OCI-LY3 (cell line): ENCODE measurements at regions not wholly inside any gene's neighbourhood (a gene's known extent, or its start where the extent isn't known, plus 50 kb on each side); places are given as distances from the start of the nearest gene placed in this dataset.

Experiments used
- H2AFZ ChIP-seq: fragments of 200-600, 300-600 bp; shearing (Covaris generic); 2 replicates; pipeline ENCODE4 v1.6.0; 2014; ENCODE audit warnings: antibody characterized with exemption, low read depth, low read length
- H3K27ac ChIP-seq: fragments of 200-600, 300-600 bp; sonication (generic); 2 replicates; pipeline ENCODE4 v1.5.1; 2014; ENCODE audit warnings: mild to moderate bottlenecking, low read length, moderate library complexity, mixed read lengths
- H3K27me3 ChIP-seq: fragments of 200-600, 300-600 bp; sonication (generic); 2 replicates; pipeline ENCODE4 v1.6.1; 2014; ENCODE audit warnings: low read depth, low read length, mixed read lengths
- H3K36me3 ChIP-seq: fragments of 200-600, 300-600 bp; sonication (generic); replicated peaks from 2 replicates; pipeline ENCODE3; 2014; ENCODE audit warnings: low read depth, low read length, mixed read lengths
- H3K4me1 ChIP-seq: fragments of 300-600, 200-600 bp; sonication (generic); 2 replicates; pipeline ENCODE4 v1.6.1; 2014; ENCODE audit warnings: low read length, mixed read lengths
- H3K4me2 ChIP-seq: fragments of 200-600, 300-600 bp; sonication (generic); 2 replicates; pipeline ENCODE4 v1.6.1; 2014; ENCODE audit warnings: low read length, mixed read lengths
- H3K4me3 ChIP-seq: fragments of 300-600, 200-600 bp; sonication (generic); 2 replicates; pipeline ENCODE4 v1.5.1; 2014; ENCODE audit warnings: antibody characterized with exemption, mild to moderate bottlenecking, low read length, moderate library complexity
- H3K79me2 ChIP-seq: fragments of 300-600, 200-600 bp; shearing (Covaris generic); 2 replicates; pipeline ENCODE4 v1.6.1; 2014; ENCODE audit warnings: mild to moderate bottlenecking, low read length, mixed read lengths
- H3K9ac ChIP-seq: fragments of 300-600, 200-600 bp; shearing (Covaris generic); 2 replicates; pipeline ENCODE4 v1.6.0; 2014; ENCODE audit warnings: mild to moderate bottlenecking, low read length, moderate library complexity
- H3K9me3 ChIP-seq: fragments of 200-600, 300-600 bp; shearing (Covaris generic); 2 replicates; pipeline ENCODE4 v1.6.1; 2014; ENCODE audit warnings: low read length, mixed read lengths; ENCODE audit not compliant: insufficient read depth
- H4K20me1 ChIP-seq: fragments of 200-600, 300-600 bp; sonication (generic); 2 replicates; pipeline ENCODE4 v1.6.1; 2016; ENCODE audit warnings: low read length, mixed read lengths; ENCODE audit not compliant: insufficient read depth
- CTCF ChIP-seq: fragments of 200-600, 300-600 bp; sonication (generic); IDR thresholded peaks from 2 replicates; pipeline ENCODE4 v1.5.1; 2014; ENCODE audit warnings: antibody characterized with exemption, low read length, low read depth
- EZH2phosphoT487 ChIP-seq: fragments of 200-600 bp; shearing (Covaris generic); IDR thresholded peaks from 2 replicates; pipeline ENCODE4 v1.6.1; 2018; ENCODE audit warnings: antibody characterized with exemption, mixed run types, low read depth

DNA sequence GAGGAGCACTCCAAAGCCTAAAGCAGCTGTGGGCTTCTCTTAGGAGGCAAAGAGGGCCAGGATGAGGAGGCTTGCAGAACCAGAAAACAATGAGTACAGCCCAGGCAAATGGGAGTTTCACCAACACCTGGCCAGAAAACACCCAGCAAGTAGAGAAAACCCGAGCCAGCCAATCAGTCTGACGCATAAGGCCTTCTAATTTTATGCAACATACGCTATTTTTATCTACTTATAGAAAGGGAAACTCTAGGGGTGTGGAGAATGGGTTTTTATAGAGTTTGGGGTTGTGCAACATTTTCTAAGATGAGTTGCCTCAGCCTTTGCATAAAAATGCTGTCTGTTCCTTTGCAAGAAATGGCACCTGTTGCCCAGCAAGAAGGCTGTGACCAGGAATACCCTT lies 529.0 kb upstream of the CDH5 start:
- Histone ChIP-seq H3K27me3 (no peaks in the 10 kb centered on the region), H4K20me1 (no peaks in the 10 kb centered on the region), H3K9me3 (no peaks in the 10 kb centered on the region), H3K27ac (no peak overlapping the region), H3K4me3 (no peak overlapping the region), H2AFZ (no peak overlapping the region), H3K4me1 (no peaks in the 10 kb centered on the region), H3K9ac (no peak overlapping the region), H3K79me2 (no peaks in the 10 kb centered on the region), H3K36me3 (no peaks in the 10 kb centered on the region), H3K4me2 (no peak overlapping the region)
- TF ChIP-seq EZH2phosphoT487 = no peak
- TF ChIP-seq CTCF = no peak

DNA sequence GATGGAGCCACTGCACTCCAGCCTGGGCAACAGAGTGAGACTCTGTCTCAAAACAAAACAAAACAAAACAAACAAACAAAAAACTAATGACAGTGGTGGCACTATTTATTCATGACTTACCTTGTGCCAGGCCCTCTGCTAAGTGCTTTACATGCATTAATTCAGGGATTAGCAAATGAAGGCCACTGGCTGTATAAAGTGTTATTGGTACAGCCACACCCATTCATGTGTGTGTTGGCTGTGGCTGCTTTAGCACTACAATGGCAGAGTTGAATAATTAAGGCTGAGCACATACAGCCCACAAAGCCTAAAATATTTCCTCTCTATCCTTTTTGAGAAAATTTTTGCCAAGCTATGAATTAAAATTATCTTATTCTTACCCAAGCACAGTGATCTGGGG lies 531.8 kb upstream of the CDH5 start:
- H3K4me2 ChIP-seq = no peak overlapping the region
- no peaks in the 10 kb centered on the region for H3K36me3 ChIP-seq
- no peak overlapping the region for H3K9ac ChIP-seq
- H3K9me3 ChIP-seq = no peaks in the 10 kb centered on the region
- no peaks in the 10 kb centered on the region for H3K27me3 ChIP-seq
- TF ChIP-seq EZH2phosphoT487 = no peak
- no peak for TF ChIP-seq CTCF
- H4K20me1 ChIP-seq = no peaks in the 10 kb centered on the region
- no peak overlapping the region for H2AFZ ChIP-seq
- H3K79me2 ChIP-seq = no peaks in the 10 kb centered on the region
- H3K4me3 ChIP-seq = no peak overlapping the region
- no peaks in the 10 kb centered on the region for H3K4me1 ChIP-seq
- no peak overlapping the region for H3K27ac ChIP-seq

GRCh38 chr16:65833171-65833871 lies 533.2 kb upstream of the CDH5 start:
- TF ChIP-seq EZH2phosphoT487 (no peak), CTCF (no peak)
- no peaks in the 10 kb centered on the region for H3K79me2 ChIP-seq
- no peak overlapping the region for H3K9ac ChIP-seq
- no peaks in the 10 kb centered on the region for H3K27me3 ChIP-seq
- no peak overlapping the region for H3K4me3 ChIP-seq
- no peak overlapping the region for H3K4me2 ChIP-seq
- no peaks in the 10 kb centered on the region for H4K20me1 ChIP-seq
- H3K36me3 ChIP-seq = no peaks in the 10 kb centered on the region
- H3K4me1 ChIP-seq = no peaks in the 10 kb centered on the region
- no peaks in the 10 kb centered on the region for H3K9me3 ChIP-seq
- H2AFZ ChIP-seq = no peak overlapping the region
- no peak overlapping the region for H3K27ac ChIP-seq

DNA sequence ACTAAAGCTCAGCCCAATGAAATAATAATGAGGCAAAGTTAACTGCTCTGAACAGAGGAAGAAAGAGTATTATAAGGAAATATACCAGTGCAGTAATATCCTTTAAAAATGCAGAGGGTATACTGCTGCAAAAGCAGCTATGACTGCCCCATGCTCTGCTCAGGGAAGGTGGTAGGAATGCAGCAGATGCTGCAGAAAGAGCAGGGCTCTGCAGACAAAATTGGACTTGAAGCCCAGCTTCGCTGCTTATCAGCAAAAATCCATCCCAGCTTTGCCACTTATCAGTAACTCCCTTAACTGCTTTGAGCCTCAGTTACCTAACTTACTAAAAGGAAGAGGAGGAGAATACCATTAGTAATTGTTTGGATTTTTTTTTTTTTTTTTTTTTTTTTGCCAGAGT lies 533.8 kb upstream of the CDH5 start:
- H3K36me3 ChIP-seq = no peaks in the 10 kb centered on the region
- TF ChIP-seq CTCF (no peak), EZH2phosphoT487 (no peak)
- H3K9ac ChIP-seq = no peak overlapping the region
- H3K27me3 ChIP-seq = no peaks in the 10 kb centered on the region
- H4K20me1 ChIP-seq = no peaks in the 10 kb centered on the region
- H3K4me2 ChIP-seq = no peak overlapping the region
- H3K9me3 ChIP-seq = no peaks in the 10 kb centered on the region
- no peak overlapping the region for H2AFZ ChIP-seq
- no peak overlapping the region for H3K4me3 ChIP-seq
- no peaks in the 10 kb centered on the region for H3K79me2 ChIP-seq
- no peaks in the 10 kb centered on the region for H3K4me1 ChIP-seq
- H3K27ac ChIP-seq = no peak overlapping the region
